ENCODE measurements at regions not wholly inside any gene's neighbourhood (a gene's known extent, or its start where the extent isn't known, plus 50 kb on each side); places are given as distances from the start of the nearest gene placed in this dataset.

DNA sequence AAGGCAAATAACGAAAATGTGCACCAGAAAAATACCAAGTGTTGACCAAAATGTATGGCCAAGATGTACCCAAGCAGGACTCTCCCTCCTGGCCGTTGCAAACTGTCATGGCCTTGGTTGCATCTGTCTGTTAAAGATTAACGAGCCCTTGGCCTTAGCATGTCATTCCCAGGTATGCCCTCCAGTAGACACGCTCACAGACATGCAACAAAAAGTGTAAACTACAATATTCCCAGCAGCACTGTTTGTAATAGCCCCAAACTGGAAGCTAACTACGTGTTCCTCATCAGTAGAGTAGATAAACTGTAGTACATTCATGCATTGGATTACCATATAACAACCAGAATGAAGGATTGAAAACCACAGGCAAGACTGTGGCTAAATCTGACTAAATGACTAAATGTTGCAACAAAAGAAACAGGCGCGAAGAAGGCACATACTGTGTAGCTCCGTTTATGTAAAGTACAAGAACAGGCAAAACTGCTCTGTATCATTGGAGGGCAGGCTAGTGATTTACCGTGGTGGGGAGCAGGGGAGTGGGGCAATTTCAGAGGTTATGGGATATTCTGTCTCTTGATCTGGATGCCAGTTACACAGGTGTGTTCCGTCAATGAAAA is 232.8 kb upstream of the DIO3 start:
- TF ChIP-seq POLR2AphosphoS5 (IDR thresholded peaks at IDR 0.05; ENCODE audit: low read depth, low read length): no peak
- TF ChIP-seq, protein P1, sequence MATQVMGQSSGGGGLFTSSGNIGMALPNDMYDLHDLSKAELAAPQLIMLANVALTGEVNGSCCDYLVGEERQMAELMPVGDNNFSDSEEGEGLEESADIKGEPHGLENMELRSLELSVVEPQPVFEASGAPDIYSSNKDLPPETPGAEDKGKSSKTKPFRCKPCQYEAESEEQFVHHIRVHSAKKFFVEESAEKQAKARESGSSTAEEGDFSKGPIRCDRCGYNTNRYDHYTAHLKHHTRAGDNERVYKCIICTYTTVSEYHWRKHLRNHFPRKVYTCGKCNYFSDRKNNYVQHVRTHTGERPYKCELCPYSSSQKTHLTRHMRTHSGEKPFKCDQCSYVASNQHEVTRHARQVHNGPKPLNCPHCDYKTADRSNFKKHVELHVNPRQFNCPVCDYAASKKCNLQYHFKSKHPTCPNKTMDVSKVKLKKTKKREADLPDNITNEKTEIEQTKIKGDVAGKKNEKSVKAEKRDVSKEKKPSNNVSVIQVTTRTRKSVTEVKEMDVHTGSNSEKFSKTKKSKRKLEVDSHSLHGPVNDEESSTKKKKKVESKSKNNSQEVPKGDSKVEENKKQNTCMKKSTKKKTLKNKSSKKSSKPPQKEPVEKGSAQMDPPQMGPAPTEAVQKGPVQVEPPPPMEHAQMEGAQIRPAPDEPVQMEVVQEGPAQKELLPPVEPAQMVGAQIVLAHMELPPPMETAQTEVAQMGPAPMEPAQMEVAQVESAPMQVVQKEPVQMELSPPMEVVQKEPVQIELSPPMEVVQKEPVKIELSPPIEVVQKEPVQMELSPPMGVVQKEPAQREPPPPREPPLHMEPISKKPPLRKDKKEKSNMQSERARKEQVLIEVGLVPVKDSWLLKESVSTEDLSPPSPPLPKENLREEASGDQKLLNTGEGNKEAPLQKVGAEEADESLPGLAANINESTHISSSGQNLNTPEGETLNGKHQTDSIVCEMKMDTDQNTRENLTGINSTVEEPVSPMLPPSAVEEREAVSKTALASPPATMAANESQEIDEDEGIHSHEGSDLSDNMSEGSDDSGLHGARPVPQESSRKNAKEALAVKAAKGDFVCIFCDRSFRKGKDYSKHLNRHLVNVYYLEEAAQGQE (IDR thresholded peaks at IDR 0.05; ENCODE audit: insufficient read depth in 1 of 2, low read depth in 2 of 2, low read length in 2 of 2): no peak

All from PFSK-1 (cell line).